ENCODE measurements at regions not wholly inside any gene's neighbourhood (a gene's known extent, or its start where the extent isn't known, plus 50 kb on each side); places are given as distances from the start of the nearest gene placed in this dataset.

GRCh38 chr22:49291781-49292180 is 535.9 kb downstream of the BRD1 start:
- H3K36me3 ChIP-seq = no peaks in the 10 kb centered on the region
- no peak for TF ChIP-seq POLR2AphosphoS5 (IDR thresholded peaks at IDR 0.05)
- TF ChIP-seq CTCF (IDR thresholded peaks at IDR 0.05 in 8 of 11, conservative IDR thresholded peaks at IDR 0.05 in 3 of 11) = no peak
- TF ChIP-seq POLR2A (IDR thresholded peaks at IDR 0.05) = no peak
- 66 to 85% (median 73%) methylated on average over 5 of the region's 5 CpGs for WGBS, 5 donors
- no peak overlapping the region for H3K27ac ChIP-seq
- peaks cover 0 to 33% (median 22%) of the 10 kb centered on the region in 8 donors for H3K9me3 ChIP-seq
- intact Hi-C loops (cut with DNase I; ENCODE audit: low total_unique reads) = no loop called here
- peaks cover 0 to 48% (median 0%) of the 10 kb centered on the region in 7 donors for H3K27me3 ChIP-seq (replicated peaks in 1 of 7)
- H3K4me1 ChIP-seq = no peaks in the 10 kb centered on the region
- H3K4me3 ChIP-seq = no peak overlapping the region
- peak; percentile 12 for DNase-seq

- no peaks in the 10 kb centered on the region for H3K36me3 ChIP-seq
- H3K27ac ChIP-seq = no peak overlapping the region
- no peak for TF ChIP-seq CTCF (IDR thresholded peaks at IDR 0.05 in 8 of 11, conservative IDR thresholded peaks at IDR 0.05 in 3 of 11)
- TF ChIP-seq POLR2A (IDR thresholded peaks at IDR 0.05) = no peak
- no peak for TF ChIP-seq POLR2AphosphoS5 (IDR thresholded peaks at IDR 0.05)
- H3K9me3 ChIP-seq = peaks cover 0 to 33% (median 22%) of the 10 kb centered on the region in 8 donors
- DNase-seq = peak; percentile 54
- no peak overlapping the region for H3K4me3 ChIP-seq
- WGBS, 5 donors = 55 to 69% (median 68%) methylated on average over 8 to 13 of the region's 13 CpGs
- H3K27me3 ChIP-seq (replicated peaks in 1 of 7) = peaks cover 0 to 50% (median 0%) of the 10 kb centered on the region in 7 donors
- intact Hi-C loops (cut with DNase I; ENCODE audit: low total_unique reads) = no loop called here
- H3K4me1 ChIP-seq = no peaks in the 10 kb centered on the region
Observed at GRCh38 chr22:49291169-49291568, 536.5 kb downstream of the BRD1 start.

GRCh38 chr22:49290711-49291110 is 537.0 kb downstream of the BRD1 start:
- WGBS, 5 donors = 44 to 54% (median 52%) methylated on average over 6 of the region's 6 CpGs
- H3K27me3 ChIP-seq (replicated peaks in 1 of 7) = peaks cover 0 to 55% (median 0%) of the 10 kb centered on the region in 7 donors
- no peak overlapping the region for H3K27ac ChIP-seq
- peaks cover 0 to 33% (median 22%) of the 10 kb centered on the region in 8 donors for H3K9me3 ChIP-seq
- no peaks in the 10 kb centered on the region for H3K4me1 ChIP-seq
- no peak overlapping the region for H3K4me3 ChIP-seq
- TF ChIP-seq CTCF (IDR thresholded peaks at IDR 0.05 in 8 of 11, conservative IDR thresholded peaks at IDR 0.05 in 3 of 11) (no peak), POLR2A (IDR thresholded peaks at IDR 0.05) (no peak), POLR2AphosphoS5 (IDR thresholded peaks at IDR 0.05) (no peak)
- no peaks in the 10 kb centered on the region for H3K36me3 ChIP-seq
- DNase-seq = peak; percentile 6
- intact Hi-C loops (cut with DNase I; ENCODE audit: low total_unique reads) = no loop called here

GRCh38 chr22:49289822-49290679 is 537.6 kb downstream of the BRD1 start:
- DNase-seq = peak; percentile 27
- no peak overlapping the region for H3K27ac ChIP-seq
- intact Hi-C loops (cut with DNase I; ENCODE audit: low total_unique reads) = no loop called here
- H3K9me3 ChIP-seq = peaks cover 0 to 28% (median 22%) of the 10 kb centered on the region in 8 donors
- WGBS, 5 donors = 61 to 73% (median 66%) methylated on average over 24 of the region's 24 CpGs
- no peaks in the 10 kb centered on the region for H3K36me3 ChIP-seq
- TF ChIP-seq CTCF (IDR thresholded peaks at IDR 0.05 in 8 of 11, conservative IDR thresholded peaks at IDR 0.05 in 3 of 11) (no peak), POLR2A (IDR thresholded peaks at IDR 0.05) (no peak), POLR2AphosphoS5 (IDR thresholded peaks at IDR 0.05) (no peak)
- H3K4me3 ChIP-seq = no peak overlapping the region
- H3K4me1 ChIP-seq = no peaks in the 10 kb centered on the region
- peaks cover 0 to 62% (median 0%) of the 10 kb centered on the region in 7 donors for H3K27me3 ChIP-seq (replicated peaks in 1 of 7)

Measured in spleen (tissue), 11 donors.